Pancreas (tissue), 10 donors: ENCODE measurements at regions not wholly inside any gene's neighbourhood (a gene's known extent, or its start where the extent isn't known, plus 50 kb on each side); places are given as distances from the start of the nearest gene placed in this dataset.
A peak's percentile ranks its signal among the peaks of the same experiment; 100 is the strongest.
"Not testable (repeated sequence)": the region's sequence is repeated elsewhere in the genome, so short reads cannot be mapped to it uniquely, and the experiment has no call there.

ENCODE experiments used
- ATAC-seq, 4 donors: fragments of 200-7000 bp; cut with Tn5 transposase; one replicate each; pipeline versions ENCODE4 v1.8.0 to v1.9.1; 2020; ENCODE audit warnings: mild to moderate bottlenecking in 4 of 4, moderate library complexity in 4 of 4
- DNase-seq, 6 donors: peaks; one replicate each; pipeline ENCODE4 v3.0.0-alpha.2; 2020
- FAIRE-seq: peaks from 2 replicates; lab custom pipeline; 2012; peaks lifted over from hg19 to GRCh38; lab: Jason Lieb, UNC
- H3K27ac ChIP-seq, 4 donors: fragments of 200-600 bp; sonication (generic); 1 replicate in 3 of 4; 2 replicates in 1 of 4; pipeline versions ENCODE4 v1.5.0 to v1.8.0; 2020
- H3K27me3 ChIP-seq, 4 donors: fragments of 200-600 bp; one replicate each; pipeline ENCODE4 v1.8.0; 2021
- H3K36me3 ChIP-seq, 3 donors: fragments of 200-600 bp; sonication (generic) in 1 of 3; one replicate each; pipeline versions ENCODE4 v1.5.0 to v1.8.0; 2020 to 2021
- H3K4me1 ChIP-seq, 3 donors: fragments of 200-600 bp; one replicate each; pipeline ENCODE4 v1.8.0; 2021
- H3K4me3 ChIP-seq, 4 donors: fragments of 200-600 bp; sonication (generic) in 2 of 4; one replicate each; pipeline versions ENCODE4 v1.5.0 to v1.8.0; 2020 to 2021
- H3K9me3 ChIP-seq, 4 donors: fragments of 200-600 bp; one replicate each; pipeline ENCODE4 v1.8.0; 2021
- WGBS, 2 donors: extraction: QIAGEN DNeasy Blood & Tissue Kit; methylation state at CpG; one replicate each; pipeline ENCODE4 v1.1.7; 2013; 5-methylcytosine and 5-hydroxymethylcytosine counted together
- intact Hi-C, 3 donors: fragments of 100-400 bp; cut with DNase I; formaldehyde crosslinking; loops; one replicate each; pipeline versions ENCODE4 v1.11.1 to v1.14.2; 2022
- donor health status: healthy with polysubstance abuse.
- donor health status: DM: no; HTN: no; CAD: no; lungs with moderate emphysema.
- donor health status: DM: no; HTN: no; CAD: no.
- donor health status: control.
- donor health status: control.
- donor health status: Bipolar disorder and iron deficiency.
- donor health status: DM: yes; HTN: yes; CAD: no.
- donor health status: DM: no; HTN: no; CAD: no.
- donor health status: DM: no; HTN: no; CAD: no.
- donor health status: DM: yes; HTN: yes; CAD: no.

DNA sequence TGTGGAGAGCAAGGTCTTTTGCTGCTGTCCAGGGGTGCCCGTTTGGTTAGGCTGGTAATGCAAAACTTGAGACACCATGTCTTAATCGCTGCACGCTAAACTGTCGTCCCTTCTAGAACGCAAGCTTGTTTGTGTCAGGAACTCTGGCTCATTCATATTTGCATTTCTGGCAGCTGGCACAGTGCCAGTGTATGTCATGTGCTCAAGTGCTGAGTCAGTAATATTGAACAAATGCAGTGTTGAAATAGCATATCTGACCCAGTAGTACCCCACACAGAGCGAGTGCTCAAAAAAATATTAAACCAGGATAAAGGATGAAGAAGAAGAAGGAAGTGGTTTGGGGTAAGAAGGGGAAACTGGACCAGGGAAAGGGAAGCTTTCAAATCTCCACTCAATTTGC lies 173.4 kb downstream of the ZNF37A start:
- WGBS, 2 donors, result 60% methylated on average over 6 of the region's 6 CpGs
- FAIRE-seq, result not testable (repeated sequence)

DNA sequence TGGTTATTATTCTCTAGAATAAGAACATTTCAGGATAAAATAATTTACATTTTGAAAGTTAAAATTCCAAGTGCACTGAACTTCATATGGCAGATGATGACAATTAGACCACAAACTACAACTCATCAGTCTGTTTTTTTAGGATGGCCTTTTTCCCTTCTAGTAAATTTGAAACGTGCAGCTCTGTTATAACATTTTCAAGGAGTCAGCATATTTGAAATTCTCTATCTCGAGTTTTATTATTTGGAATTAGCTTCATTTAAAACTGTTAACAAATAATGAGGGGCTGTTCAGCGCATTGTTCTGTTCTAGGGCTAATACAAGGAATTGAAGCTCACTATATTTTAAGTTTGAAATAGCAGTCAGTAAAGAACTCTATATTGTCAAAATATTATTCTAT lies 176.9 kb downstream of the ZNF37A start:
- H3K27me3 ChIP-seq, intact Hi-C loops, H3K9me3 ChIP-seq, H3K4me1 ChIP-seq, ATAC-seq, DNase-seq, H3K36me3 ChIP-seq, FAIRE-seq, H3K27ac ChIP-seq, H3K4me3 ChIP-seq: not testable (repeated sequence)
- 37 to 38% methylated on average over 3 of the region's 3 CpGs for WGBS, 2 donors

More for the DNA sequence above, 173.4 kb downstream of the ZNF37A start:
- H3K9me3 ChIP-seq, H3K27ac ChIP-seq, H3K4me1 ChIP-seq, DNase-seq, ATAC-seq, H3K36me3 ChIP-seq, intact Hi-C loops, H3K4me3 ChIP-seq, H3K27me3 ChIP-seq: not testable (repeated sequence)

DNA sequence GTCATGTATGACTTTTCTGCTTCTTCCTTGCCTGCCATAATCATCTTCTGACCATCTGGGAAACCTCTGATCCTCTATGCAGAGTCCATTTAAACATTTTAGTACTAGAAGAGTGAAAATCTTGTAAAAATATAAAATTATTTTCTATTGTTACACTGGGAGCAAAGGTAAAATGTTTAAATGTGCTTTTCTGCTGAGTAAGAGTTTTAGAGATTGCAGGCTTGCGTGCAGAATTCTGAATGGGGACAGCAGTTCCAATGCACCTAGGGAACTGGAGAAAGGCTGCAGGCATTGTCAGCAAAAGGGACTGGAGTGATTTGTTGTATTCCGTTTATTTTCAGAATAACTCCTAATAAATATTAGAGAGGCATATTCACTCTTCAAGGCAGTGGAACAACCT lies 180.7 kb downstream of the ZNF37A start:
- DNase-seq, H3K36me3 ChIP-seq, H3K27ac ChIP-seq, ATAC-seq, H3K4me3 ChIP-seq, FAIRE-seq, H3K4me1 ChIP-seq, intact Hi-C loops, H3K27me3 ChIP-seq, H3K9me3 ChIP-seq: not testable (repeated sequence)
- 59 to 70% methylated on average over 2 of the region's 2 CpGs for WGBS, 2 donors

DNA sequence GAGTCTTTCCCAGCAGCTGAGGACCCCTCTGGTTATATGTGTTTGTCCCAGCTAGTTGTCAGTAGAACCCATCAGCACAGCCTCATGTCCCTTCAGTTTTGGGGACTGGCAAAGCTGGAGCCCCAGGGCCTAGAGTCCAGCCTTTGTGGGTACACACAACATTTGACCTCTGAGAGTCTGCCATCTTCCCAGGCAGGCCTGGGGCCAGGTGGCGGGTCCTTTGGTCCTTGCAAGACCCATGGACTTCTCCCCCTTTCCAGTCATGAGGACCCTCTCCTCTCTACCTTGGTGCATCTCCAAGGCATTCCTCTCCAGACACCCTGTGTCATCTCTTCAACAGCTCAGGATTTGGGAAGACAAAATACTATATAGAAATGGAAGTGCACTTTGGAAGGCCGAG lies 198.4 kb downstream of the ZNF37A start:
- FAIRE-seq, H3K9me3 ChIP-seq, intact Hi-C loops, H3K4me3 ChIP-seq, H3K27ac ChIP-seq, H3K36me3 ChIP-seq, DNase-seq, ATAC-seq, H3K4me1 ChIP-seq, H3K27me3 ChIP-seq: not testable (repeated sequence)
- WGBS, 2 donors, result 35 to 68% methylated on average over 1 to 2 of the region's 2 CpGs

DNA sequence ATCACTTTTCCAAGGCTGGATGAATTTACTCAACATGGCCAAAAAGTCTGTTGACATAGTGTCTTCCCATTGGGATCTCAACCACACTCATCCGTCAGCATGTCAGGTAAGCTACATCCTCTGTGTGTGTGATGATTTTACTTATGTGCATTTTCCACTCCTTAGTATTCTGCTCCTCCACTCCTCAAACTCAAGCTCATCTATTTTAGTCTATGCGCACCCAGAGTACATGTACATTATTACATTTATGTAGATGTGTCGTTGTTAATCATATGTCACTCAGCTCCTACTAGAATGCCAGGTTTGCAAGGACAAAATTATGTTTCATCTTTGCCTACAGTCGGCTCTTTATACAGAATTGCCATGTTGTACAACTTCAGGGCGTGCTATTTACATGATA lies 216.0 kb downstream of the ZNF37A start:
- 50 to 53% methylated on average over 5 of the region's 5 CpGs for WGBS, 2 donors
- H3K27me3 ChIP-seq, FAIRE-seq: not testable (repeated sequence)

DNA sequence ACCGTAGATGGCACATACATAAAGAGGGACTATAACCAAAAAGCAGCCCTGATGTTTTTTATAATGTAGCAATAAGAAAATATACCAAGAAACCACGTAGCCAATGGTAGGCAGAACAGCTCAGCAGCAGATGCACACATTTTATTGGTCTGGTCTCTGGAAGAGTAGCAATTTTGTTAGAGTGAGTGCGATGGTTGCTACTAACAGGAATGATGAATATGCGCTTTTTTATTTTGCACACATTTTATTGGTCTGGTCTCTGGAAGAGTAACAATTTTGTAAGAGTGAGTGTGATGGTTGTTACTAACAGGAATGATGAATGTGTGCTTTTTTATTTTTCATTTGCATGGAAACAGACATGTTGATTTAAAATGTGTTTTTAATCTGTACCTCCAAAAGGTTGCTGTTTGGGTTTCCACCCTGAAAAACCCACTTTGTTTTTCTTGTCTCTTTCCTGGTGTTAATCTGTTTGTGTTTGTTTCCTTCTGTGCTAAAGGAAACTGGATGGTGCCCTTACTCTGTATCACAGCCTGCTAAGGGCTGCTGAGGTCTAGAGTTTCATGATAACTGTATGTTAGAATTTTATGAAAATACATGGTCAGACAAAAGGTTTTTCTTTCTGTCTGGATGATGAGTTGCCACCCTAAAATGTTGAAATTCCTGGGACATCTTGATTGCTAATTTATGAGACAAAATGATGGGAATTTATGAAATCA lies 221.1 kb downstream of the ZNF37A start:
- intact Hi-C loops, H3K4me3 ChIP-seq, H3K9me3 ChIP-seq, H3K36me3 ChIP-seq, DNase-seq, H3K27ac ChIP-seq, H3K4me1 ChIP-seq, ATAC-seq, FAIRE-seq, H3K27me3 ChIP-seq: not testable (repeated sequence)
- 67 to 69% methylated on average over 4 of the region's 4 CpGs for WGBS, 2 donors

More for the DNA sequence above, 216.0 kb downstream of the ZNF37A start:
- ATAC-seq, H3K36me3 ChIP-seq, H3K9me3 ChIP-seq, H3K4me1 ChIP-seq, H3K4me3 ChIP-seq, intact Hi-C loops, DNase-seq, H3K27ac ChIP-seq: not testable (repeated sequence)

DNA sequence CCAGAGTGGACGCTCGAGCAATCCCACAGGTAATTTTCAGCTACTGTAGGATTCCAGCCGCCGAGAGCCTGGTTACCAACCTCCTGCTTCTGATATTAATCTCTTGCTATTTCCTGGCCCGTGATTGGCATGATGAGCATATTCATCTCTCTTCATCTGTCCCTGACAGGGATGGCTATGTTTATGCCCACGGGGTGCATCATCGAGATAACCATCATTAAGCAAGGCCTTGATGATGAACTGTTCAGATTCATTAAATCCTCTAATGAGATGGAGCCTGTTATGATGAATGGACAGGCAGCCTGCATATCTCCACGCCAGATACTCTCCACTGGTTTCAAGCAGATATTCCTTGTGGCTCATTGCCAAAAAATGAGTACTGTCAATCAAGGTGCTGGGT lies 227.3 kb downstream of the ZNF37A start:
- H3K4me1 ChIP-seq, H3K27ac ChIP-seq, FAIRE-seq, H3K36me3 ChIP-seq, H3K4me3 ChIP-seq, H3K27me3 ChIP-seq, DNase-seq, intact Hi-C loops, ATAC-seq, H3K9me3 ChIP-seq: not testable (repeated sequence)
- WGBS, 2 donors, result 65 to 70% methylated on average over 8 of the region's 8 CpGs

DNA sequence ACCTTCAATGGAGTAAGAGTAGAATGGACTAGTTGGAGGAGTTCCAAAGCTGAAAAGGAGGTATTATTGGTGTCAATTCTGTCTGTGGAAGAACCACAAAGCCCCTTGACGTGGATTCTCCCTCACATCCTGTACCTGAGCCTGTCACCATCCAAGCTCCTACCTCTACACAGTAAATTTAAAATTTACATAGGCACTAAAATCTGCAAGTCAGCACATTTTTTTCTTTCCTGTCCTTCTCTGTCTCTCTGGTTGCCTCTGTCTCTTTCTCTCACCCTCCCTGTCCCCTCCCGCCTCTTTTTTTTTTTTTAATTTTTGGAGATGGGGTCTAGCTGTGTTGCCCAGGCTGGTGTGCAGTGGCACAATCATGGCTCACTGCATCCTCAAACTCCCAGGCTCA lies 236.2 kb downstream of the ZNF37A start:
- DNase-seq, H3K36me3 ChIP-seq, H3K4me1 ChIP-seq, intact Hi-C loops, ATAC-seq, H3K9me3 ChIP-seq, H3K4me3 ChIP-seq, H3K27me3 ChIP-seq, FAIRE-seq, H3K27ac ChIP-seq: not testable (repeated sequence)
- 39 to 50% methylated on average over 2 of the region's 2 CpGs for WGBS, 2 donors

DNA sequence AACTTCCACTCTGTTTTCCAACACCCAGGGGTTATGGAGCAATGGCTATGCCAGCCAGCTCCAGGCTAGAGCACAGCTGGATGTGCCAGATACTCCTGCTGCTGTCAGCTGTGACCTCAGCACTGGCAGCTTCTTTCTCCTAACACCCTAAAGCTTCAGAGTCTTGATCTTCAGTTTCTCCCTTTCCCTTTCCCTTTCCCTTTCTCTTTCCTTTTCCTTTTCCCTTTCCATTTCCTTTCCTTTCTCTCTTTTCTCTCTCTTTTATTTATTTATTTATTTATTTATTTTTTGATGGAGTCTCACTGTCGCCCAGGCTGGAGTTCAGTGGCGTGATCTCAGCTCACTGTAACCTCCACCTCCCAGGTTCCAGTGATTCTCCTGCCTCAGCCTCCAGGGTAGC lies 237.0 kb downstream of the ZNF37A start:
- H3K27ac ChIP-seq, H3K36me3 ChIP-seq, ATAC-seq, FAIRE-seq, H3K27me3 ChIP-seq, DNase-seq, intact Hi-C loops, H3K4me1 ChIP-seq, H3K4me3 ChIP-seq, H3K9me3 ChIP-seq: not testable (repeated sequence)
- 71 to 77% methylated on average over 2 of the region's 2 CpGs for WGBS, 2 donors

DNA sequence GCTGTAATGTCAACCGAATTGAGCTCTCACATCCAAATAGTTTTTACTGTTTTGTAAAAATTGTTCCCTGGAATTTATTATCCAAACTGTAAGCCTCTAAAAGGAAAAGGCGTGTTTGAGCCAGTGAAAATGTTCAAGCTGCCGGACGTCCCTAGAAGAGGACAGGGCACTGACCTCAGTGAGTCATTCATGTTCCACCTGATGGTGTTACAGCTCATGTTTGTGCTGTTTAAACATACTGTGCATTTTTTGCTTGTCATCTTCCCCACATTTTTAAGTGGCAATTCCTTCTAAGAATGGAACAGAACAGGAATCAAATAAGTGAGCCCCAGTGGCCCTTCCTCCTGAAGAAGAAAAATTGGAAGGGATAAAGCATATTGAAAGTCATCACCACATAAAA lies 239.6 kb downstream of the ZNF37A start:
- ATAC-seq, H3K4me1 ChIP-seq, FAIRE-seq, intact Hi-C loops, H3K9me3 ChIP-seq, H3K27ac ChIP-seq, H3K36me3 ChIP-seq, DNase-seq, H3K4me3 ChIP-seq, H3K27me3 ChIP-seq: not testable (repeated sequence)
- 63% methylated on average over 3 of the region's 4 CpGs for WGBS, 2 donors

DNA sequence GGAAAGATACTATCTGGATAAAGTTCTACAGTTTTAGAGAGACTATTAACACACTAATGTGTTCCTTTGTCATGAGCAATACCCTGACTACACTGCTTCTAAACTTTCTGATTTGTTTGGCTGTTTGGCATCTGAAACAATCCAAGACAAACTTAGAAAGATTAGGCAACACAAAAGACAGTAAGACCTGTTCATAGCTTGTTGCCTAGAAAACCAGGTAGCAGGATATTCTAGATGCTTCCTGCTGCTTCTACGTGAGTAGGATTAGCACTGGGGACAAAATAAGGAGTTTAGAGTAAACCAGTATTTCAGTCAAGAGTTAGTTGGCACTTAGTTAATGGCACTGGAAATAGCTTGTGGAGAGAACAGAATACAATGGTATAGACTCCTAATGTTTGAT lies 256.5 kb downstream of the ZNF37A start:
- H3K27ac ChIP-seq, H3K36me3 ChIP-seq, H3K4me3 ChIP-seq, FAIRE-seq, ATAC-seq, H3K9me3 ChIP-seq, DNase-seq, H3K27me3 ChIP-seq, H3K4me1 ChIP-seq, intact Hi-C loops: not testable (repeated sequence)
- 76 to 80% methylated on average over 1 of the region's 1 CpG for WGBS, 2 donors

DNA sequence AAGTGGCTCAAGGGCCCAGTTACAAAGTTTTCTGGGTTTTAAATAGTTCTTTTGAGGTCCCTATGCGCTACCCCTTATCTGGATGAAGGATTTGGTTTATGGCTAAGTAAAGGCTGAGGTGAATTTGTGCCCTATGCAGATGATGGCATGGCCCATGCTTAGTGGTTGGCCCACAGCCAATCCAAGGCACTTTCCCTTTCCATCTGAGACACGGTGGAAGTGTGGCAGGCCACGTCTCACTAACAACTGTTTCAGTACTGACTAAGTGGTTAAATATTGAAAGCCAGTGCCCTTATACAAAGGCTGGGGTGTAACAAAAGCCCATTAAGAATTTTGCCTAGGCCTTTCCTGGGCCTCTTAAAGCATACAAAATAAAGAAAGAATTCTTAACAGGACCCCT lies 260.3 kb downstream of the ZNF37A start:
- 59 to 83% methylated on average over 3 of the region's 3 CpGs for WGBS, 2 donors
- H3K27me3 ChIP-seq, ATAC-seq, intact Hi-C loops, H3K9me3 ChIP-seq, H3K36me3 ChIP-seq, H3K27ac ChIP-seq, H3K4me3 ChIP-seq, FAIRE-seq, H3K4me1 ChIP-seq: not testable (repeated sequence)
- DNase-seq, result peak in 1 of 6 donors; percentile 18
